ENCODE measurements at regions not wholly inside any gene's neighbourhood (a gene's known extent, or its start where the extent isn't known, plus 50 kb on each side); places are given as distances from the start of the nearest gene placed in this dataset.
"Not testable (repeated sequence)": the region's sequence is repeated elsewhere in the genome, so short reads cannot be mapped to it uniquely, and the experiment has no call there.

- no peak for DNase-seq (ENCODE audit: low read depth)
- no peak overlapping the region for H3K4me3 ChIP-seq (ENCODE audit: low read length)
- TF ChIP-seq CTCF (conservative IDR thresholded peaks at IDR 0.05; ENCODE audit: low read depth, low read length) = no peak
These were observed 1222.7 kb upstream of the TENM3 start for GRCh38 chr4:181020456-181020855.

- no peak for DNase-seq (ENCODE audit: low read depth)
- no peak overlapping the region for H3K4me3 ChIP-seq (ENCODE audit: low read length)
- TF ChIP-seq CTCF (conservative IDR thresholded peaks at IDR 0.05; ENCODE audit: low read depth, low read length) = no peak
These were observed 1222.0 kb upstream of the TENM3 start for GRCh38 chr4:181021213-181021612.

GRCh38 chr4:181030135-181030921 lies 1212.9 kb upstream of the TENM3 start:
- H3K4me3 ChIP-seq (ENCODE audit: low read length); DNase-seq (ENCODE audit: low read depth): not testable (repeated sequence)

GRCh38 chr4:181030961-181031360 lies 1212.2 kb upstream of the TENM3 start:
- H3K4me3 ChIP-seq (ENCODE audit: low read length) = no peak overlapping the region
- DNase-seq (ENCODE audit: low read depth) = no peak
- no peak for TF ChIP-seq CTCF (conservative IDR thresholded peaks at IDR 0.05; ENCODE audit: low read depth, low read length)

- no peak overlapping the region for H3K4me3 ChIP-seq (ENCODE audit: low read length)
- no peak for TF ChIP-seq CTCF (conservative IDR thresholded peaks at IDR 0.05; ENCODE audit: low read depth, low read length)
- DNase-seq (ENCODE audit: low read depth) = no peak
These were observed 1199.7 kb upstream of the TENM3 start for GRCh38 chr4:181043486-181043885.

GRCh38 chr4:181046809-181047208 lies 1196.4 kb upstream of the TENM3 start:
- TF ChIP-seq CTCF (conservative IDR thresholded peaks at IDR 0.05; ENCODE audit: low read depth, low read length) = no peak
- H3K4me3 ChIP-seq (ENCODE audit: low read length) = no peak overlapping the region
- no peak for DNase-seq (ENCODE audit: low read depth)

GRCh38 chr4:181051931-181052330 lies 1191.3 kb upstream of the TENM3 start:
- no peak for DNase-seq (ENCODE audit: low read depth)
- no peak overlapping the region for H3K4me3 ChIP-seq (ENCODE audit: low read length)
- TF ChIP-seq CTCF (conservative IDR thresholded peaks at IDR 0.05; ENCODE audit: low read depth, low read length) = no peak

Data from retinal pigment epithelial cell (primary cell).